ENCODE measurements at regions not wholly inside any gene's neighbourhood (a gene's known extent, or its start where the extent isn't known, plus 50 kb on each side); places are given as distances from the start of the nearest gene placed in this dataset.

DNA sequence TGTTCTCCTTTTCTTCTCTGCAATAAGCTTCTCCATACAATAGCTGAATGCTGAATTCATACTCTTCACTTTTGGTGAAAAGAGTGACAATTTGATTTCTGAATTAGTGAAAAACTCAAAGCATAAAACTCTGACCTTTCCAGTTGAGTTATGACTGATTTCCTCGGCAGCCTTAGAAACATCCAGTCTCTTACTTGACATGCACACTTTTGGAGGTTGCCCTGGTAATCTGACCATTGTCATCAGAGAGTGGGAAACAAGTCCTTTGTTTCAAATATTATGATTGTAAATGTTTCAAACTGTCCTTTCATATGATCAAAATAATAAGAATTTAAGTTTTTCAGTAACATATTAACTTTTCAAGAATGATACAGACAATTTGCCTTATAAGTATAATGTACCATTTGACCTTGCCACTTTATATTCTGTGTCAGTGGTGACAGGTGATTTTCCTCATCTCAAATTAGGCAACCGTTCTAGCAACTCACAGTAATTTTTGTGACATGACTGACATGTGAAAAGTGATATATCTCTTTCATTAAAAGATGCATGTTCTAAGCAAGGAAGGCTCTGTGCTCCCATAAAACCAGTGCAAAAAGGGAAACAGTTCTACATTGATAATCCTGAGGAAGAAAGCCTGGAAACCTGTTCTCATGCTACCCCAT, 507.6 kb upstream of the ROBO2 start:
- TF ChIP-seq, protein P1, sequence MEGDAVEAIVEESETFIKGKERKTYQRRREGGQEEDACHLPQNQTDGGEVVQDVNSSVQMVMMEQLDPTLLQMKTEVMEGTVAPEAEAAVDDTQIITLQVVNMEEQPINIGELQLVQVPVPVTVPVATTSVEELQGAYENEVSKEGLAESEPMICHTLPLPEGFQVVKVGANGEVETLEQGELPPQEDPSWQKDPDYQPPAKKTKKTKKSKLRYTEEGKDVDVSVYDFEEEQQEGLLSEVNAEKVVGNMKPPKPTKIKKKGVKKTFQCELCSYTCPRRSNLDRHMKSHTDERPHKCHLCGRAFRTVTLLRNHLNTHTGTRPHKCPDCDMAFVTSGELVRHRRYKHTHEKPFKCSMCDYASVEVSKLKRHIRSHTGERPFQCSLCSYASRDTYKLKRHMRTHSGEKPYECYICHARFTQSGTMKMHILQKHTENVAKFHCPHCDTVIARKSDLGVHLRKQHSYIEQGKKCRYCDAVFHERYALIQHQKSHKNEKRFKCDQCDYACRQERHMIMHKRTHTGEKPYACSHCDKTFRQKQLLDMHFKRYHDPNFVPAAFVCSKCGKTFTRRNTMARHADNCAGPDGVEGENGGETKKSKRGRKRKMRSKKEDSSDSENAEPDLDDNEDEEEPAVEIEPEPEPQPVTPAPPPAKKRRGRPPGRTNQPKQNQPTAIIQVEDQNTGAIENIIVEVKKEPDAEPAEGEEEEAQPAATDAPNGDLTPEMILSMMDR (IDR thresholded peaks at IDR 0.05), result no peak
- no peak for TF ChIP-seq POLR2A (IDR thresholded peaks at IDR 0.05)

Measured in ovary (tissue), 3 donors.